HepG2 (cell line): ENCODE measurements at regions not wholly inside any gene's neighbourhood (a gene's known extent, or its start where the extent isn't known, plus 50 kb on each side); places are given as distances from the start of the nearest gene placed in this dataset.
A peak's percentile ranks its signal among the peaks of the same experiment; 100 is the strongest.

Experiments used
- AKAP8 ChIP-seq: sonication (generic); formaldehyde crosslinking; IDR thresholded peaks from 2 replicates; pipeline ENCODE4 v1.5.1; 2020; ENCODE audit warnings: mild to moderate bottlenecking, missing genetic modification reagents
- BATF2 ChIP-seq: sonication (generic); formaldehyde crosslinking; IDR thresholded peaks from 2 replicates; pipeline ENCODE4 v1.8.0; 2022; ENCODE audit warnings: mild to moderate bottlenecking, missing genetic modification reagents, moderate library complexity
- CBX2 ChIP-seq, 2 experiments: fragments of 200-600 bp in 1 of 2; sonication (generic); formaldehyde crosslinking in 1 of 2; IDR thresholded peaks; 2 replicates each; pipeline versions ENCODE4 v1.7.0 to v1.8.1; 2018 to 2022; ENCODE audit warnings: low read depth in 2 of 2, low read length in 1 of 2, mild to moderate bottlenecking in 1 of 2, missing genetic modification reagents in 1 of 2
- ELF1 ChIP-seq: sonication (generic); formaldehyde crosslinking; IDR thresholded peaks from 2 replicates; pipeline ENCODE4 v1.4.0; 2020; ENCODE audit warnings: missing genetic modification reagents
- FOXA3 ChIP-seq: IDR thresholded peaks from 2 replicates; pipeline ENCODE4 v1.6.1; 2016; ENCODE audit warnings: missing genetic modification reagents, missing compliant biosample characterization
- HDAC2 ChIP-seq: sonication (generic); formaldehyde crosslinking; IDR thresholded peaks from 2 replicates; pipeline ENCODE4 v1.4.0; 2020; ENCODE audit warnings: missing genetic modification reagents
- ISL2 ChIP-seq: sonication (generic); formaldehyde crosslinking; IDR thresholded peaks from 2 replicates; pipeline ENCODE4 v1.5.0; 2020; ENCODE audit warnings: missing genetic modification reagents
- JUN ChIP-seq: sonication (generic); formaldehyde crosslinking; IDR thresholded peaks from 2 replicates; pipeline ENCODE4 v1.4.0; 2020; ENCODE audit warnings: mild to moderate bottlenecking, missing genetic modification reagents
- KDM5B ChIP-seq: sonication (generic); formaldehyde crosslinking; IDR thresholded peaks from 2 replicates; pipeline ENCODE4 v1.4.0; 2020; ENCODE audit warnings: missing genetic modification reagents, mild to moderate bottlenecking, borderline replicate concordance
- NR2F6 ChIP-seq, 2 experiments: IDR thresholded peaks; 2 replicates each; pipeline ENCODE4 v1.6.1; 2016; ENCODE audit warnings: antibody characterized with exemption in 1 of 2, mild to moderate bottlenecking in 1 of 2
- RBFOX2 ChIP-seq: fragments of 200-400 bp; formaldehyde crosslinking; IDR thresholded peaks from 2 replicates; pipeline ENCODE4 v1.6.1; 2017; ENCODE audit warnings: low read depth, mild to moderate bottlenecking, low read length
- STAT5B ChIP-seq: sonication (generic); formaldehyde crosslinking; IDR thresholded peaks from 2 replicates; pipeline ENCODE4 v1.4.0; 2020; ENCODE audit warnings: missing genetic modification reagents
- TIGD3 ChIP-seq: sonication (generic); formaldehyde crosslinking; IDR thresholded peaks from 2 replicates; pipeline ENCODE4 v1.5.1; 2020; ENCODE audit warnings: mild to moderate bottlenecking, missing genetic modification reagents, borderline replicate concordance
- TOPORS ChIP-seq: sonication (generic); formaldehyde crosslinking; IDR thresholded peaks from 2 replicates; pipeline ENCODE4 v1.8.0; 2023; ENCODE audit warnings: mild to moderate bottlenecking, missing genetic modification reagents
- ZMYM4 ChIP-seq: sonication (generic); formaldehyde crosslinking; IDR thresholded peaks from 2 replicates; pipeline ENCODE4 v1.8.1; 2023; ENCODE audit warnings: mild to moderate bottlenecking, missing genetic modification reagents
- ZSCAN22 ChIP-seq: sonication (generic); formaldehyde crosslinking; IDR thresholded peaks from 2 replicates; pipeline ENCODE4 v1.4.0; 2020; ENCODE audit warnings: mild to moderate bottlenecking, missing genetic modification reagents
- TF ChIP-seq, protein P1 (sequence below): sonication (generic); formaldehyde crosslinking; IDR thresholded peaks from 2 replicates; pipeline ENCODE4 v1.5.0; 2020; ENCODE audit warnings: mild to moderate bottlenecking, missing genetic modification reagents, borderline replicate concordance
- TF ChIP-seq, protein P2 (sequence below): sonication (generic); formaldehyde crosslinking; IDR thresholded peaks from 2 replicates; pipeline ENCODE4 v1.8.0; 2022; ENCODE audit warnings: missing genetic modification reagents, mild to moderate bottlenecking, borderline replicate concordance

DNA sequence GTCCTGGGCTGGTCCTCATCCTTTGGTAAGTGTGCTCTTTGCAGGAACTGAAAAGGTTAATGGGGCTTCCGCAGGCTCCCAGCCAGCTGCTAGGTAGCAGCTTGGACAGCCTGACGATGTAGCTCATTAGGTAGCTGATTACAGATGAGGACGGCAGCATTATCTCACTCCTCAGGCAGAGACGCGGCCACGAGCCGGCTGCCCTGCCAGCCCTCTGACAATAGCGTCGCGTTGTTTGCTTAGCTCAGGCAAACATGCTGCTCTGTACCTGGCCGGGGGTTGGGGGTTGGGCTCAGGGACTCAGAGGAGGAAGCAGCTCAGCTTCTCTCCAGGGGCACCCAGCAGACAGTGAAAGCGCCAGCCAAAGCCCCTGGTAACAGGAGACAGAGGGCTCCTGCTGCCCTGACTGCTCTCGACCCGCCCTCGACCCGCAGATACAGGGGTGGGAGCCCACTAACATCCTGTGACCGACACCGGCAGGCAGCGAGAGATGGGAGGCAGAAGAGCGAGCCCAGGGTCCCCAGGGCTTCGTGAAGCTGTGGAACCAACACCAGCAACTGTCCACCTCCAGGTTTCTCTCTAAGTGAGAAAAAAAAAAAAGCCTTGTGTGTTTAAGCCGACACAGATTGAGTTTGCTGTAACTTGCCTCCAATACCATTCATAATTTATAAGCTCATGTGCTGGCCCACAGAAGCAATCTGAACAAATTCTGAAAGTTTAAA, 53.4 kb upstream of the DLK1 start (continued):
- TF ChIP-seq, protein P1, sequence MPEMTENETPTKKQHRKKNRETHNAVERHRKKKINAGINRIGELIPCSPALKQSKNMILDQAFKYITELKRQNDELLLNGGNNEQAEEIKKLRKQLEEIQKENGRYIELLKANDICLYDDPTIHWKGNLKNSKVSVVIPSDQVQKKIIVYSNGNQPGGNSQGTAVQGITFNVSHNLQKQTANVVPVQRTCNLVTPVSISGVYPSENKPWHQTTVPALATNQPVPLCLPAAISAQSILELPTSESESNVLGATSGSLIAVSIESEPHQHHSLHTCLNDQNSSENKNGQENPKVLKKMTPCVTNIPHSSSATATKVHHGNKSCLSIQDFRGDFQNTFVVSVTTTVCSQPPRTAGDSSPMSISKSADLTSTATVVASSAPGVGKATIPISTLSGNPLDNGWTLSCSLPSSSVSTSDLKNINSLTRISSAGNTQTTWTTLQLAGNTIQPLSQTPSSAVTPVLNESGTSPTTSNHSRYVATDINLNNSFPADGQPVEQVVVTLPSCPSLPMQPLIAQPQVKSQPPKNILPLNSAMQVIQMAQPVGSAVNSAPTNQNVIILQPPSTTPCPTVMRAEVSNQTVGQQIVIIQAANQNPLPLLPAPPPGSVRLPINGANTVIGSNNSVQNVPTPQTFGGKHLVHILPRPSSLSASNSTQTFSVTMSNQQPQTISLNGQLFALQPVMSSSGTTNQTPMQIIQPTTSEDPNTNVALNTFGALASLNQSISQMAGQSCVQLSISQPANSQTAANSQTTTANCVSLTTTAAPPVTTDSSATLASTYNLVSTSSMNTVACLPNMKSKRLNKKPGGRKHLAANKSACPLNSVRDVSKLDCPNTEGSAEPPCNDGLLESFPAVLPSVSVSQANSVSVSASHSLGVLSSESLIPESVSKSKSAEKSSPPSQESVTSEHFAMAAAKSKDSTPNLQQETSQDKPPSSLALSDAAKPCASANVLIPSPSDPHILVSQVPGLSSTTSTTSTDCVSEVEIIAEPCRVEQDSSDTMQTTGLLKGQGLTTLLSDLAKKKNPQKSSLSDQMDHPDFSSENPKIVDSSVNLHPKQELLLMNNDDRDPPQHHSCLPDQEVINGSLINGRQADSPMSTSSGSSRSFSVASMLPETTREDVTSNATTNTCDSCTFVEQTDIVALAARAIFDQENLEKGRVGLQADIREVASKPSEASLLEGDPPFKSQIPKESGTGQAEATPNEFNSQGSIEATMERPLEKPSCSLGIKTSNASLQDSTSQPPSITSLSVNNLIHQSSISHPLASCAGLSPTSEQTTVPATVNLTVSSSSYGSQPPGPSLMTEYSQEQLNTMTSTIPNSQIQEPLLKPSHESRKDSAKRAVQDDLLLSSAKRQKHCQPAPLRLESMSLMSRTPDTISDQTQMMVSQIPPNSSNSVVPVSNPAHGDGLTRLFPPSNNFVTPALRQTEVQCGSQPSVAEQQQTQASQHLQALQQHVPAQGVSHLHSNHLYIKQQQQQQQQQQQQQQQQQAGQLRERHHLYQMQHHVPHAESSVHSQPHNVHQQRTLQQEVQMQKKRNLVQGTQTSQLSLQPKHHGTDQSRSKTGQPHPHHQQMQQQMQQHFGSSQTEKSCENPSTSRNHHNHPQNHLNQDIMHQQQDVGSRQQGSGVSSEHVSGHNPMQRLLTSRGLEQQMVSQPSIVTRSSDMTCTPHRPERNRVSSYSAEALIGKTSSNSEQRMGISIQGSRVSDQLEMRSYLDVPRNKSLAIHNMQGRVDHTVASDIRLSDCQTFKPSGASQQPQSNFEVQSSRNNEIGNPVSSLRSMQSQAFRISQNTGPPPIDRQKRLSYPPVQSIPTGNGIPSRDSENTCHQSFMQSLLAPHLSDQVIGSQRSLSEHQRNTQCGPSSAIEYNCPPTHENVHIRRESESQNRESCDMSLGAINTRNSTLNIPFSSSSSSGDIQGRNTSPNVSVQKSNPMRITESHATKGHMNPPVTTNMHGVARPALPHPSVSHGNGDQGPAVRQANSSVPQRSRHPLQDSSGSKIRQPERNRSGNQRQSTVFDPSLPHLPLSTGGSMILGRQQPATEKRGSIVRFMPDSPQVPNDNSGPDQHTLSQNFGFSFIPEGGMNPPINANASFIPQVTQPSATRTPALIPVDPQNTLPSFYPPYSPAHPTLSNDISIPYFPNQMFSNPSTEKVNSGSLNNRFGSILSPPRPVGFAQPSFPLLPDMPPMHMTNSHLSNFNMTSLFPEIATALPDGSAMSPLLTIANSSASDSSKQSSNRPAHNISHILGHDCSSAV (CRISPR knock-in tag): no peak
- peak; percentile 62; the same call in 1 of the 2 replicates for TF ChIP-seq KDM5B (CRISPR knock-in tag)
- TF ChIP-seq RBFOX2: no peak
- TF ChIP-seq, protein P2, sequence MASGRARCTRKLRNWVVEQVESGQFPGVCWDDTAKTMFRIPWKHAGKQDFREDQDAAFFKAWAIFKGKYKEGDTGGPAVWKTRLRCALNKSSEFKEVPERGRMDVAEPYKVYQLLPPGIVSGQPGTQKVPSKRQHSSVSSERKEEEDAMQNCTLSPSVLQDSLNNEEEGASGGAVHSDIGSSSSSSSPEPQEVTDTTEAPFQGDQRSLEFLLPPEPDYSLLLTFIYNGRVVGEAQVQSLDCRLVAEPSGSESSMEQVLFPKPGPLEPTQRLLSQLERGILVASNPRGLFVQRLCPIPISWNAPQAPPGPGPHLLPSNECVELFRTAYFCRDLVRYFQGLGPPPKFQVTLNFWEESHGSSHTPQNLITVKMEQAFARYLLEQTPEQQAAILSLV (CRISPR knock-in tag): 0 out of 2 replicates have a peak, but pooled peaks have one; percentile 46
- TF ChIP-seq AKAP8: no peak
- peak; percentile 83 for TF ChIP-seq FOXA3 (CRISPR knock-in tag)
- peak; percentile 46; the same call in 1 of the 2 replicates for TF ChIP-seq ISL2 (CRISPR knock-in tag)
- TF ChIP-seq TOPORS (CRISPR knock-in tag): no peak
- TF ChIP-seq BATF2: no peak
- TF ChIP-seq STAT5B (CRISPR knock-in tag): no peak
- TF ChIP-seq CBX2 (IDR thresholded peaks at IDR 0.05; ENCODE audit: low read depth, low read length): no peak
- TF ChIP-seq CBX2 (CRISPR knock-in tag; IDR thresholded peaks at IDR 0.05; ENCODE audit: low read depth): 0 out of 2 replicates have a peak, but pooled peaks have one; percentile 66
- TF ChIP-seq HDAC2: peak; percentile 72
- no peak for TF ChIP-seq JUN (CRISPR knock-in tag)
- no peak for TF ChIP-seq TIGD3 (CRISPR knock-in tag)
- TF ChIP-seq NR2F6 (IDR thresholded peaks at IDR 0.05): no peak
- TF ChIP-seq NR2F6 (CRISPR knock-in tag; IDR thresholded peaks at IDR 0.05): peak; percentile 53
- TF ChIP-seq ZSCAN22 (CRISPR knock-in tag): no peak
- peak; percentile 41; the same call in 1 of the 2 replicates for TF ChIP-seq ELF1 (CRISPR knock-in tag)
- TF ChIP-seq ZMYM4: 0 out of 2 replicates have a peak, but pooled peaks have one; percentile 37
